SK-N-MC (cell line): ENCODE measurements at regions not wholly inside any gene's neighbourhood (a gene's known extent, or its start where the extent isn't known, plus 50 kb on each side); places are given as distances from the start of the nearest gene placed in this dataset.

Experiments
- EZH2 ChIP-seq: fragments of 200-600 bp; sonication (generic); IDR thresholded peaks from one replicate; pipeline ENCODE4 v1.6.1; 2017; ENCODE audit warnings: antibody characterized with exemption
- FOXP2 ChIP-seq: optimal IDR thresholded peaks from 2 replicates; pipeline ENCODE3; 2011; ENCODE audit warnings: mild to moderate bottlenecking, moderate library complexity; ENCODE audit not compliant: insufficient read depth; ENCODE audit errors: extremely low read length, control extremely low read depth
- POLR2AphosphoS5 ChIP-seq: IDR thresholded peaks from 2 replicates; pipeline ENCODE4 v1.6.1; 2012; ENCODE audit warnings: mild to moderate bottlenecking, low read depth, low read length, borderline replicate concordance

GRCh38 chr3:163541629-163542028, 1536.7 kb downstream of the SI start:
- TF ChIP-seq EZH2 (no peak), POLR2AphosphoS5 (no peak), FOXP2 (no peak)
